Neural progenitor cell (in vitro differentiated cells): ENCODE measurements at regions not wholly inside any gene's neighbourhood (a gene's known extent, or its start where the extent isn't known, plus 50 kb on each side); places are given as distances from the start of the nearest gene placed in this dataset.

Experiments
- CTCF ChIP-seq: fragments of 200-600 bp; sonication (generic); IDR thresholded peaks from 2 replicates; pipeline ENCODE4 v1.5.1; 2017; ENCODE audit warnings: antibody characterized with exemption, mild to moderate bottlenecking
- EZH2 ChIP-seq: fragments of 200-600 bp; sonication (generic); IDR thresholded peaks from 2 replicates; pipeline ENCODE4 v1.6.1; 2017; ENCODE audit warnings: antibody characterized with exemption, mild to moderate bottlenecking, moderate library complexity
- EZH2phosphoT487 ChIP-seq: fragments of 200-600 bp; sonication (generic); IDR thresholded peaks from 2 replicates; pipeline ENCODE4 v1.6.1; 2017; ENCODE audit warnings: antibody characterized with exemption

GRCh38 chr15:34642247-34642646, 58.8 kb upstream of the GOLGA8B start:
- TF ChIP-seq CTCF, result no peak
- no peak for TF ChIP-seq EZH2phosphoT487
- no peak for TF ChIP-seq EZH2
